ENCODE measurements at regions not wholly inside any gene's neighbourhood (a gene's known extent, or its start where the extent isn't known, plus 50 kb on each side); places are given as distances from the start of the nearest gene placed in this dataset.
"Not testable (repeated sequence)": the region's sequence is repeated elsewhere in the genome, so short reads cannot be mapped to it uniquely, and the experiment has no call there.

DNA sequence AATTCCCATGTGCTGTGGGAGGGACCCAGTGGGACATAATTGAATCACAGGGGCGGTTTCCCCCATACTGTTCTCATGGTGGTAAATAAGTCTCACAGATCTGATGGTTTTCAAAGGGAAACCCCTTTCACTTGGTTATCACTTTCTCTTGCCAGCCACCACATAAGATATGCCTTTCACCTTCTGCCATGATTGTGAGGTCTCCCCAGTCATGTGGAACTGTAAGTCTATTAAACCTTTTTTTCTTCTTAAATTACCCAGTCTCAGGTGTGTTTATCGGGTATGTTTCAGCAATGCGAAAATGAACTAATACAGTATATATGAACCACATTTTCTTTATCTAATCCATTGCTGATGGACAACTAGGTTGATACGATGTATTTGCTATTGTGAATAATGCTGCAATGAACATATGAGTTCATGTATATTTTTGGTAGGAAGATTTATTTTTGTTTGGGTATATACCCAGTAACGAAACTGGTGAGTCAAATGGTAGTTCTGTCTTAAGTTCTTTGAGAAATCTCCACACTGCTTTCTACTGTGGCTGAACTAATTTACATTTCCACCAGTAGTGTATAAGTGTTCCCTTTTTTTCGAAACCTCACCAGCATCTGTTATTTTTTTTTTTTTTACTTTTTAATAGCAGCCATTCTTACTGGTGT is 70.0 kb upstream of the HGF start:
- no peak for DNase-seq (ENCODE audit: low read depth)

DNA sequence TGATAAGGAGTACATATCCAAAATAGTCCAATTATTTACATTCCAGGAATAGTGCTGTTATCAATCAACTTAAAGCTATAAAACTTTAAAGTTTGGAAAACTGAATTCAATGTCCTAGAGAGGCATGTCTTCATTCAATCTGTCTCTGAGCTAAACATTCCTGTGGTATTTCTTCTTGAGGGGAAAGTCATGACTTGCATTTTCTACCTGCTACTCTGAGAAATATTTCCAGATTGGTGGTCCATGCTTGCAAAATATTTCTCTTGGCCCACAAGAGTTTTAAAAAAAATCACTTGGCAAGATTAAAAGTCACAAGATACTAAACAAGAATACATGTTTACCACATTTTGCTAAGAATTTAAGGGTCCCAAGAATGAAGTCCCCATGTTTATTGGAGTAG is 63.6 kb upstream of the HGF start:
- DNase-seq (ENCODE audit: low read depth), result no peak

DNA sequence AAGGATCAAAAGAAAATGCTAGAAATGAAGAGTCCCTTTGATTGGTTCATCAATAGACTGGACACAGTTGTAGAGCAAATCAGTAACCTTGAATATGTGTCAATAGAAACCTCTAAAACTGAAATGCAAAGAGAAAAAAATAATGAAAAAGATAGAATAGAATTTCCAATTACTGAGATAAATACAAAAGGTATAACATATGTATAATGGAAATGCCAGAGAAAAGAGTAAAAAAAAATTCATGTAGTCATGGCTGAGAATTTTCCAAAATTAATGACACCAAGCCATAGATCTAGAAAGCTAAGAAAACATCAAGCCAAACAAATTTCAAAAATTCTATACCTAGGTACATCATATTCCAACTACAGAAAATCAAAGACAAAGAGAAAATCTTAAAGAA is 62.0 kb upstream of the HGF start:
- DNase-seq (ENCODE audit: low read depth), result no peak

DNA sequence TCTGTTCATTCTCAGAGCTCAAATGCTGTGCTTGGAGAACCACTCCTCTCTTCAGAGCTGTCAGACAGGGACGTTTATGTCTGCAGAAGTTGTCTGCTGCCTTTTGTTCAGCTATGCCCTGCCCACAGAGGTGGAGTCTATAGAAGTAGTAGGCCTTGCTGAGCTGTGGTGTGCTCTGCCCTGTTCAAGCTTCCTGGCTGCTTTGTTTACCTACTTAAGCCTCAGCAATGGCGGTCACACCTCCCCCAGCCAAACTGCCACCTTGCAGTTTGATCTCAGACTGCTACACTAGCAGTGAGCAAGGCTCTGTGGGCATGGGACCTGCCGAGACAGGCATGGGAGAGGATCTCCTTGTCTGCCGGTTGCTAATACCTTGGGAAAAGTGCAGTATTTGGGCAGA is 59.7 kb upstream of the HGF start:
- not testable (repeated sequence) for DNase-seq (ENCODE audit: low read depth)

DNA sequence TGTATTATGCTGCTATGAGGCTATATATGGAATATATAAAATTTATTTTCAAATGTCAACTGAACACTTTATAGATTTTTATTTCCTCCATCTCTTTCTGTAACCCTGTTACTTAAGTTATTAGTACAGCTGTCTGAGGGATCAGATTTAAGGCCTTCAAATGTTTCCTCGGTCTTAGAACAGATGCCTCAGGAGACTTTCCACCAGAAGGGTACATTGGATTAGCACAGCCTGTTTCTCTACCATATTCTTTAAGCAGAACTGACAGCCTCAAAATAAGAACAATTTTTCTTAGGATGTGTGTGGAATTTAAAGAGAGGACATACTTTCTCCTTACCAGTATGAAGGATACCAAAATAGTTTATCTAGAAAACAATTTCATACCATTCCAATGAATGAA is 53.0 kb upstream of the HGF start:
- no peak for DNase-seq (ENCODE audit: low read depth)

DNA sequence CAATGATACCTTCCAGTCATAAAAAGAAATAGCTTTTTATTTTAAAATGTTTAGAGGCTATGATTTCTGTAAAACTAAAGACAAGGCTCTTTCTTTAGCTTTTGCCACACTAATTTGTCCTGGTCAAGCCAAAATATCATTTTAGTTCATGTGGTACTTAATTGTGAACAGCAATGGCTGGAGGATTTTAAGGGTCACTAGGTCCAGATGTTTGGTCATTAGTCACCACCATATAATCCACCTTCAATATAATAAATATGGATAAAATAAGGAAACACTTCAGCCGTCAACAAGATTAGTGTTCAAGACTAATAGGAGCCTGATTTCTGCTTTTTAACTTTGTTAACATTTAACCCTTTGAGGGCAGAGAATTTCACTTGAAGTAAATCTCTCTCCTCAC is 50.0 kb upstream of the HGF start:
- DNase-seq (ENCODE audit: low read depth), result no peak
